GM19328 (cell line): ENCODE measurements at regions not wholly inside any gene's neighbourhood (a gene's known extent, or its start where the extent isn't known, plus 50 kb on each side); places are given as distances from the start of the nearest gene placed in this dataset.
"Not testable (repeated sequence)": the region's sequence is repeated elsewhere in the genome, so short reads cannot be mapped to it uniquely, and the experiment has no call there.

Source experiments
- ATAC-seq: cut with Tn5 transposase; IDR thresholded peaks from one replicate; pipeline ENCODE4 v1.9.1; 2021; ENCODE audit warnings: mild to moderate bottlenecking, moderate library complexity; ENCODE audit not compliant: unreplicated experiment

DNA sequence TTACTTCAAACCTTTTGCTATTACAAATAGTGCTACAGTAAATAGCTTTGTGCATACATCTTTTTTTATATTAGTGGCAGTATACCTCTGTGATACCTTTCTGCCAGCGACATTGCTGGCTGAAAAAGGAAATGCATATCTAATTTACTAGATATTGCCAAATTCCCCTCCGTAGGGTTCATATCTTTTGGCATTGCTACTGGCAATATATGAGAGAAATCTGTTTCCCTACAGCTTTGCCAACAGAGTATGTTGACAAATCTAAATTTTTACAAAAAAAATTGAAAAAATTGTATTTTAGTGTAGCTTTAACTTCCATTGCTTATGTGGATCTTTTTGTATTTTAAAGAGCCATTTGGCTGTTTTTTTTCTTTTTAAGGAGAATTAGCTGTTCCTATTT, 426.7 kb downstream of the TRIB2 start:
- ATAC-seq: no peak

DNA sequence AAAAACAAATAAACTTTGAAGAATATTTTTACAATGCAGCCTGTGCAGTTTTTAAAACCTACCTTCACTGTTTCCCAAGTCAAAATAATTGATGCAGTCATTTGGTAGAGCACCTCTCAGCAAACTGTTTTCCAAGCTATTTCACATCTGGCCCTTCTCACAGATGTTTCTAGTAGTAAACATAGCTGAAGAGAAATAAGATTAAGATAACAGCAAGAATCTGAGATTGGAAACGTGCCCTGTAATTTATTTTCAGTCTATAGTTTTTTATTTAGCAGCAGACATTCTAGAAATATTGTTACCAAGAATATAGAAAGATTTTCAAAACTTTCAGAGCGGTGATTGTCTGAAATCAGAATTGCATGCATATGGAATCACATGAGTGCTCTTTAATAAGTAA, 440.2 kb downstream of the TRIB2 start:
- ATAC-seq: no peak

DNA sequence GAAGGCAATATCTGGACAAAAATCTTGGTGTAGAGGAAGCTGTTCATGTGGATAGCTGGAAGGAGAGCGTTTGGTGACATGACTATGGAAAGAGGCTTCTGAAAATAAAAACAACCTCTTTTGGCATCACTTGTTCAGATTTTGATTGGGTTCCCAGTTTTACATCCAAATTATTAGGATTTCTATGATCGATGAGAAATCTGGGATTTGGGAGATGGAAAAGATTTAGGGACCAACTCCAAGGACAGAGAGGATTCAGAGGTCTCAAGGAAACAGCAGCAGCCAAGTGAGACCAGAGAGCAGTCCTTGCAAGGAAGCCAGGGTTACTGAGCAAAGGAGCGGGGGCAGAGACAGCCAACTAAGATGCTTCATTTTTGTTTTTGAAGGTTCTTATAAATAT, 441.7 kb downstream of the TRIB2 start:
- ATAC-seq: no peak

DNA sequence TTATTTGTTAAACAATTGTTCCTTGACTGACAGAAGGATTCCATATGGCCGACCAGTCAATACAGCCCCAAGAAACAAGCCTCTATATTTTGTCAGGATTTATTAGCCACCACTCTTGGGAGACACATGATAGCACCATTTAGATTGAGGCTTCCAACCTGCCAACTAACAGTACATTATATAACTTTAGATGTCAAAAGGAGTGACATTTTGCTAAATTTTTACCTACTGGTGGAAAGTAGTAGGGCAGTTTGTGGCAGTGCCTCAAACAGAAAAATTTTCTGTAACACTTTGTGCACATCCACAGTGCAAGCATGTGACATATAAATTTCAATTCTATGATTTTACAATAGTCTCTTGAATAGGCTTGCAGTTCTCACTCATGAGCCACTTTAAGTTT, 464.0 kb downstream of the TRIB2 start:
- ATAC-seq: no peak

DNA sequence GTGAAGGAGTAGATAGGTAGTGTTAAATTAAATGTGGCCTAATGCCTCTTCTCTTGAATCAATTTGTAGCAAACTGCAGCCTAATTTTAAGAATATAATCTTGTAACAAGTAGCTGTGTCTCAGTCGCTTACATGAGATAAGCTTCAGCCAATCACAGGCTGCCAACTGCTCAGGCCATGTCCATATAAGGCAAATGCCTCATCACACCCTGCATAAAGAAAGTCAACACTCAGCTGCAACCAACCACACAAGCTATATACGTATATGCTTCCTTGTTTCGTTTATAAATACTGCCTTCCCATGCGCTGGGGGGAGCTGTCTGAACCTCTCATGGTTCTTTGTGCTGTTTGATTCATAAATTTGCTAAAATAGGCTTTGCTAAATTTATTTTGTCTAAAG, 476.3 kb downstream of the TRIB2 start:
- ATAC-seq: peak; percentile 80

DNA sequence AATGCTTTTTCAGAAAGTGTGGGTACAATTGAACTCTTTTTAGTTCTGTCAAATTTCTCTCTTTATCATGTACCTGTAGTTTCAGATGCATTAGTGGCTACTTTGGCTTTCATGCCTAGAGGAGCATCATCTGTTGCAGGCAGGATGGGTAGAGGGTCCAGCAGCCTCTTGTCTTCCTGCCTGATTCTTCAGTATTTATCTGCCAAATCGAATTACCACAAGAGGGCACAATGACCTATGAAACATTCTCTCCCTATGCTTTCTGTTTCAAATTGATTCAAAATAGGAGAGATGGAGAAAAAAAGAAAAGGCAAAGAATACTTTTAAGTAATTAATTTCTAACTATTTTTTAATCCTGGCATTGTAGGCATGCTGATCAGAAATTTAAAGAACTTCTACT, 477.2 kb downstream of the TRIB2 start:
- ATAC-seq: no peak

DNA sequence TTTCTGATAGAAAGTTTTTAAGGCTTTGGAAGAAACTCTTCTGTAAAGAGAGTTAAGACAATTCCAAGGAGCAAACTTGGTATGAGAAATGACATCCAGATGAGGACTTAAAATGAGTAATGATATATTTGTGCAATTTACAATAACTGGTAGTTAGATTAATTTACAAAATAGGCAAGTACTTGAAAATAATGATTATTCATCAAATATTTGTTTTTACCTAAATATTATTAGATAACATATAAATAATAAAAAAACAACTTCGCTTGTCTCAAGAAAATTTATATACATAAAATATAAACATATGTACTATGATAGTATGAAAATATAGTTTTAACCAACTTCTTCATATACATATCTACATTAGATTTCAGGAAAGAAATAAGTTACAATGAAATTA, 478.5 kb downstream of the TRIB2 start:
- no peak for ATAC-seq

DNA sequence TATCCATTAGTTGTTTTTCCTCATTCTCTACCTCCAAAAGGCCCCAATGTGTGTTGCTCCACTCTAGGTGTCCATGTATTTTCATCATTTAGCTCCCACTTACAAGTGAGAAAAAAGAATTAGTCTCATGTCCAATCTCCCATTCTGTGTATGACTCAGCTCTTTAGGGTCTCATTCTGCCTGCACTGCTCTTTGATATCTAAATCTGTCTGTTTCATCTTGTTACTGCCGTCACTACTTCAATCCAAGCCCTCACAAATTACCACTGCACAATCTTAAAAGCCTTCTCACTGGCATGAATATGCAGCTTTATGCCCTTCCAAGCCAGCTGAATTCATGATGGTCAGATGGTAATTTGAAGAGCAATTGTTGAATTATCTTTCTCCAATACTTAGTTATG, 480.5 kb downstream of the TRIB2 start:
- no peak for ATAC-seq

DNA sequence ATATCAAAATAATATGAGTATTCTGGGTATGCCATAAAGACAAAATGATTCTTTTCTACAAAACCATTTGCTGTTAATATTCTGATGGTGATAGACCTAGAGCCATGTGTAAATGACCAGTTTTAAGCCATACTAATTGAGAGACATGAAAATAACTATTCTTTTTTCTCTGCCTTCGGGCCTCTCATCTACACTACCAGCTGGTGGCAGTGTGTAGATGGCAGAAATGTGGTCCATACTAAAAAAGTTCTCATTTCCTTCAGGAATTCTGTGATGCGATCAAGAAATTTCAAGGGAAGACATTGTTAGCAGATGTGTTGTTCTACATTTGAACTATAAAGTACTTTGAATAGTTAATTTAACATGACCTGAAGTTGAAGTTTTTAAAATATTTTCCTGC, 485.2 kb downstream of the TRIB2 start:
- ATAC-seq: no peak

DNA sequence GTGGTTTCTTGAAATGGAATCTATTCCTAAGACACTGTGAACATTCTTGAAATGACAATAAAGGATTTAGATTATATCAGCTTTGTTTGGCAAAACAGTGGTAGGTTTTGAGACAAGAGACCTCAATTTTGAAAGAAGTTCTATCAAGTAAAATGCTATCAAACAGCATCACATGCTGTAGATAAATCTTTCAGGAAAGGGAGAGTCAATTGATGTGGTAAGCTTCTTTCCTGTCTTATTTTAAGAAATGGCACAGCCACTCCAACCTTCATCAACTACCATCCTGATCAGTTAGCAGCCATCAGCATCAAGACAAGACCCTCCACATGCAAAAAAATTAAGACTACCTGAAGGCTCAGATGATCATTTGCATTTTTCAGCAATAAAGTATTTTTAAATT, 495.4 kb downstream of the TRIB2 start:
- no peak for ATAC-seq

DNA sequence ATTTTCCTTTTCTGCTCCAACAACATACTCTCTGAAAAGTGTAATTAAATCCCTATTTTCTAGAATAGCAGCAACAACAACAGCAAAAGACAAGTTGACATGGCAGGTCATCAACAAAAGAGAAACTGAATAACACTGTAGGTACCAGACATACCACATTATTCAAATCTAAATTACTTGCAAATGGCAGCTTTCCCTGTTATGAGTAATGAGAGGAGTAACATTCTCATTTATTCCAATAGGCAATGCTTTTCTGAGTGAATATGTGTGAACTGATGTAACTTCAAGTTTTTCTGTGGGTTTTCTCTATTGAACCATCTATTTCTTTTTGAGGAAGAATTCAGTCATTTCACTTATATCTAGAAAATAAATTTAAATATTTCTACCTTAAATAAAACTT, 501.5 kb downstream of the TRIB2 start:
- ATAC-seq: no peak

DNA sequence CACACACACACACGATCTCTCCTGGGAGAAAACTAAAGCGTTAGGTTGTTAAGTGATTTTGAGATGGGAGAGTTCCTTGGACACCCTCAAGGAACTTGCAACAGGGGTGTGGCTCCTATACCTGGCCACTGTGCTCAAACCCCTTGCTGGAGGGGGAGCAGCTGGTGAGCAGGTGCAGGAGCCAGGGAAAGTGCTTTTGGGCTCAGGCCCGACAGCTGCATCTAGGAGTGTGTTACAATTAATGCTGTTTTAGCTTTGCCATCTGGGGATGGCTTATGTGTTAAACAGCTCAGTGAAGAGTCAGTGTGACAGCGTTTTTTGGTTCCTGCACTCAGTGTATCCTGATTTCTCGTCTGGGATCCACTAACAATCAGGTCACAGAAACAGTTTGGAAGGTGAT, 510.8 kb downstream of the TRIB2 start:
- ATAC-seq: no peak

DNA sequence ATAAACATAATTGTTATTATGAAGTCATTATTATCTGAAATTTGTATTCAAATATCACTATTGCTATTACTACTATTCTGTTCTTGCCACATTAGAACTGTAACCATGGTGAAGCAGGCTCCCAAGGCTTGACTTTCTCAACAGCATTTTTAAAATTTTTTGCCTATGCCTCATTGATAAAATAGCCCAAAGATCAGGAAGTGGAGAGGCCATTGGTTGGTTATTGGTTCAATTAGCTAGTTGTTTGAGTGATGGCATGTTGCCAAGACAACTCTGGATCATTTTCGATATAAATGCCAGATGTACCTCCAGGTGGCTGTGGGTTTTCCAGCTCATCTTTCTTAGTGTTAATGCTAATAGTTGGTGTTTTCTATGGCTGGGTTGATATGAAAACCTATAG, 513.5 kb downstream of the TRIB2 start:
- no peak for ATAC-seq

DNA sequence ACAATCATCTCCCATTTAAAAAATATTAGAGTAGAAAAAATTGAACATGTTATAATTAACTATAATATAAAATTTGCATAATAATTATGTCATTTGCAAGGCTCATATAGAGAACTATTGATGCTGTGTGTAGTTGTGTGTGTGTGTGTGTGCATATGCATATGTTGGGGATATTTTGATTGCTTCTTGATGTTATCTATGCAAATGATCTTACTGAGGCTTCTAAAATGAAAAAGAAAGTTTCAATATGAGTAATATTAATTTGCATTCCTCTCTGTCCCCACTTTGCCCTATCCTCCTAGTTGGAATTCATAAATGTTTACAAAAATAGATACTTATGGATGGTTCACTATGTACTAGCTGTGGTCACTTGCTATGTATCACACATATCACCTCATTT, 523.3 kb downstream of the TRIB2 start:
- ATAC-seq: no peak

DNA sequence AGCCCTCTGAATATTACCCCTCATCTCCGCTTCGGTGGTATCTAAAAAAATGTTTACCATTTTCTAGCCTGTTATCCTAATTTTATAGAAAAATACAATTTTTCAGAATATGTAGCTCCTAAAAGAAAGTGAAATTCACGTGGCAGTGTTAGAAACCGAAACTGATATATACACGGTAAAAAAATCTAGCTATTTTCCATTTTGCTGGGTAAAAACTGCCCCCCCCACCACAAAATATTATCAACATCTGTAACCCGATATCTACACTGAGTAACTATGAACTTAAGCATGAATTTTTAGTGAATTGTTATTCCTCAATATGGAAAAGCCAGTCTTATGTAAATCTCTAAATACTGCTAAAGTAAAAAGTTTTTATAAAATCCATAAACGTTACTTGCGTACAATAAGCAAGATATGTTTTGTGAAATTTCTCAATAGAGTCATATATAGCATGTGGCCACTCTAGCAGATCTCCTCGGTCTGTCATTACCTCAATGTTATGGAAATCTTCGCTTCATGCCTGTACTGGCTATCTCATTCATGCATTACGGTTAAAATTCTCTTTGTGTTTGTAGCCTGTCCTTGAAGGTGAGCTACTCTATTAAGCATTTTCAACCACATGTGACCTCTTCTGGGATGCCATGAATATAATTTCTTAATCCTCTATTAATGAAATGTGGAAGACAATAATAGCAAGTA, 524.2 kb downstream of the TRIB2 start:
- no peak for ATAC-seq

DNA sequence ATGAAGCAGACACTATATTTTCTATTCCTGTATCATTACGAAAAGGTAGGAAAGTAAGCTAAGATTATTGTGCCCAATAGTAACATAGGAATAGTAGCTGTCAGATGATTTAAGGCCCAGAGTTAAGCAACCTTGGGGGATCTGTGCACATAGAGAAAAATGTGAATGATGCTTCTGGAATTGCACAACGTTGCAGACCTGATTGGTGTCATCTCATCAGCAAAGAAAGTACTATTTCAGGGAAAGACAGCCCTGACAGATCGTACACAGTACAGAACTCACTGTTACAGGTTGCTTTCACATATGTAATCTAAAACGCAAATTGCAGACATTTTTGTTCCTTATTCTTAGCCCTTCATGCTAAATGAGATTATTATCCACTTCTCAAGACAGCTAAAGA, 535.9 kb downstream of the TRIB2 start:
- ATAC-seq: no peak

DNA sequence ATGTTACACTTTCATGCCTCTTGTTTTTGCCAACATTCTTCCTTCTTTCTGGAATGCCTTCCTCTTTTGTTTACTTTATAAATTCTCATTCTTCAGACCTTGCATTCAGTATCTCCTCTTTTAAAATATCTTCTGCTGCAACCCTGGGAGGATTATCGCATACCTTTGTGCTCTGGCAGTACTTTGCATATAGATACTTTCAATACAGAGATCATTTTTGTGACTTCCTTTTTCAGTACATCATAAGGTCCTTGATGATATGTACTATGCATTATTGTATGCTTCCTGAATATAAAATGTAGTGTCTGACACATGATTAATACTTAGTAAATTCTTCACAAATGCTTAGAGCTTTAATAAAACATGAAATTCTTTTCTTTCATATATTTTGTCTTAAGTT, 538.7 kb downstream of the TRIB2 start:
- ATAC-seq: no peak

DNA sequence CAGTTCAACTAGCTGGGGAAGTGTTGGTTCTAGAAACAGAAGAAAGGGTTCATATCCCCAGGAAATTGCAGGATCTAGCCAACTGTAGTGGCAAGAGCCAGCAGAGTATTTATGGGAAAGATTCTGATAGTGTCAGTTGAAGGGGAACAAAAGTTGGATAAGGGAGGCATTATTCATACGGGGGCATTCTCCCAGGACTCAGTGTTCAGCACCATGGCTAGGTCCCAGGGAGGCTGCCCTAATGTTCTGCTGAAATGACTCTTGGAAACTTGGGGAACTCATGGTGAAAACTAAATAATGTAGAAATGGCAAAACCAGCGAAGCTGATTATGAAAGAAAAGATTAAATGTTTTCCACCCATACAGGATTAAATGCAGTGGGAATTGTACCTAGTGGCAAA, 543.7 kb downstream of the TRIB2 start:
- ATAC-seq: no peak

DNA sequence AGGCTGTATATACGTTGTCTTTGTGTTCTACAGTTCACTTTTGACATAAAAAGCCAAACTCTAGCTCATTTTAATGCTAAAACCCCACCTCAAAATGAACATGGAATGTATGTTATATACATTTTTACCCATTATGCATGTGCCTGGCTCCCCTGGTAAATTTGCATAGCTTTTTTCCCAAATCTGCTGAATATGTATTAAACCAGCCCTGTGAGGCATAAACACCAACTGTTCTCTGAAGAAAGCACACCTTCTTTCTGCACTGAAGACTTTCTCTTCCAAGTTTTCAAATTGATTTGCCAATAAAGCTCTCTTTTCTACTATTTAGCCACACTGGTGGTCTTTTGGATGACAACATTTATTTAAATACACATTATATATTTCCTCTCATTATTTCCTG, 549.4 kb downstream of the TRIB2 start:
- ATAC-seq: no peak

DNA sequence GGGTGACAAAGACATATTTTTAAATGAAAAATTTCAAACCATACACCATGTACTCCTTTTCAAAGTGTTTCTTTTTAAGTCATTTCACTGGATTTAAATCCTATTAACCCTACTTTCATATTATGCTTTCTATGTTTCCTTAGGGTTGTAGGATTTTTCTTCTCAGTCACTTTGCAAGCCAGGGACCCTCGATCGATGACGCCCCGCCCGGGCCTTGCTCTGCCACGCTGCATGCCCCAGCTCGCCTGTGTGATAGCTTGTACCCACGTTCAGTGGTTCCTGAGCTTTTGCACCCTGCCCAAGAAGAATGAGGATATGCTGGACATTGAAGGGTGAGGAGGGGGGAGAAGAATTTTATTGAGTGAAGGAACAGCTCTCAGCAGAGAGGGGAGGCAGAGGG, 568.0 kb downstream of the TRIB2 start:
- no peak for ATAC-seq

DNA sequence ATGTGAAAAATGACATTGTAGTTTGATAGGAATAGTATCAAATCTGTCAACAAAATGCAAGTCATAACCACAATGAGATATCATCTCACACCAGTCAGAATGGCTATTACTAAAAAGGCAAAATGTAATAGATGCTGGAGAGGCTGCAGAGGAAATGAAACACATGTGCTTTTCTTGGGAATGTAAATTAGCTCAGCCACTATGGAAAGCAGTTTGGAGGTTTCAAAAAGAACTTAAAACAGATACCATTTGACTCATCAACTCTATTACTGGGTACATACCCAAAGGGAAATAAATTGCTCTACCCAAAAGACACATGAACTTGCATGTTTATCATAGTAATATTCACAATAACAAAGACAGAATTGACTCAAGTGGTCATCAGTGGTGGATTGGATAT, 572.6 kb downstream of the TRIB2 start:
- ATAC-seq: no peak

DNA sequence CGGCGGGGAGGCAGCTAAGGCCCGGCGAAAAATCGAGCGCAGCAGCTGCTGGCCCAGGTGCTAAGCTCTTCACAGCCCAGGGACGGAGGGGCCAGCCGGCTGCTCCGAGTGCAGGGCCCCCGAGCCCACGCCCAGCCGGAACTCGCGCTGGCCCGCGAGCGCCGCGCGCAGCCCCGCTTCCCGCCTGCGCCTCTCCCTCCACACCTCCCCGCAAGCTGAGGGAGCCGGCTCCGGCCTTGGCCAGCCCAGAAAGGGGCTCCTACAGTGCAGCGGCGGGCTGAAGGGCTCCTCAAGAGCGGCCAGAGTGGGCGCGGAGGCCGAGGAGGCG, 591.7 kb downstream of the TRIB2 start:
- ATAC-seq: not testable (repeated sequence)

DNA sequence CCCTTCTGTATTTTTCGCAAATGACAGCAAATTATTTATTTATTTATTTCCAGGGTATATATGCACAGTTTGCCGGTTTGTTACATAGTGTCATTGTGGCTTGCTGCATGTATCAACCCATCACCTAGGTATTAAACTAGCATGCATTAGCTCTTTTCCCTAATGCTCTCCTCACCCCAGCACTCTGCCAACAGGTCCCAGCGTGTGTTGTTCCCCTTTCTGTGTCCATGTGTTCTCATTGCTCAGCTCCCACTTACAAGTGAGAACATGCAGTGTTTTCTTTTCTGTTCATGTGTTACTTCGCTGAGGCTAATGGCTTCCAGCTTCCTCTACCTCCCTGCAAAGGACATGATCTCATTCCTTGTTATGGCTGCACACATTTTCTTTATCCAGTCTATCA, 592.3 kb downstream of the TRIB2 start:
- ATAC-seq: no peak

DNA sequence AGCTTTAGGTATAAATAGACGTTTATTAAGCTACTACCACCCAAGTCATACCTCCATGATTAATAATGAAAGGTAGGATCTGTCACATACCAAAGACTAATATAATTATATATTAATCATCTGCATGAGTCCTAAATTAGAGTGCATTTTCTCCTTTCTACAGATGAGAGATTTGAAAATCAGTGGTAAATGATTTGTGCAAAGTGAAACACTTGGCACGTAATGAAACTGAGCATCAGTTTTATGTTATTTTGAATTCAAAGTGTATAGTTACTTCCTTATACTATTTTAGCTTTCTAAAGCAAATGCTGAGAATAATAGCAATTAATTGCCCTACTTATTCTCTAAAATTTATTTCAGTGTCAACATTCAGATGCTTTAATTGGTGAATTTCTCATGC, 615.3 kb downstream of the TRIB2 start:
- no peak for ATAC-seq
